ENCODE measurements at regions not wholly inside any gene's neighbourhood (a gene's known extent, or its start where the extent isn't known, plus 50 kb on each side); places are given as distances from the start of the nearest gene placed in this dataset.

- TF ChIP-seq PBX3 (IDR thresholded peaks at IDR 0.05) (no peak), SMC3 (IDR thresholded peaks at IDR 0.05; ENCODE audit: low read depth, low read length) (no peak), ZBTB33 (IDR thresholded peaks at IDR 0.05; ENCODE audit: borderline replicate concordance, low read depth) (no peak), FOXJ3 (CRISPR knock-in tag; IDR thresholded peaks at IDR 0.05) (no peak), FOSL2 (IDR thresholded peaks at IDR 0.05; ENCODE audit: borderline replicate concordance, low read depth) (no peak), RFX5 (IDR thresholded peaks at IDR 0.05; ENCODE audit: low read length) (no peak), CHD2 (IDR thresholded peaks at IDR 0.05; ENCODE audit: low read length, partially characterized antibody) (no peak), MAX (IDR thresholded peaks at IDR 0.05; ENCODE audit: low read depth) (no peak), NFIC (IDR thresholded peaks at IDR 0.05; ENCODE audit: borderline replicate concordance) (no peak)
Observed at GRCh38 chr1:214977110-214977509, 105.4 kb upstream of the KCNK2 start (continued).

- Histone ChIP-seq H3K9ac (no peak overlapping the region), H3K4me1 (ENCODE audit: control insufficient read depth in 1 of 2, insufficient read depth in 2 of 2, low read depth in 1 of 2, low read length in 1 of 2) (peaks cover 0 to 4% of the 10 kb centered on the region in 2 experiments; a peak in 2 of 4 replicates), H3K9me3 (no peaks in the 10 kb centered on the region), H3K4me2 (no peak overlapping the region), H3K27ac (ENCODE audit: low read depth in 2 of 2, low read length in 1 of 2) (no peak overlapping the region), H3F3A (replicated peaks; ENCODE audit: insufficient read depth) (no peaks in the 10 kb centered on the region), H2AFZ (ENCODE audit: low read depth) (no peak overlapping the region), H3K79me2 (ENCODE audit: insufficient read depth) (no peaks in the 10 kb centered on the region), H3K36me3 (replicated peaks in 1 of 2; ENCODE audit: control insufficient read depth in 1 of 2, insufficient read depth in 2 of 2, low read length in 1 of 2) (no peaks in the 10 kb centered on the region), H3K27me3 (ENCODE audit: insufficient read depth) (no peaks in the 10 kb centered on the region), H3K9me2 (no peaks in the 10 kb centered on the region), H3K4me3 (ENCODE audit: low read depth in 2 of 2, low read length in 1 of 2) (no peak overlapping the region), H4K20me1 (ENCODE audit: insufficient read depth) (no peaks in the 10 kb centered on the region)
- CTCF ChIA-PET: no interaction called here
- POLR2A ChIA-PET: no interaction called here
- TF ChIP-seq TCF12 (IDR thresholded peaks at IDR 0.05) (no peak), EP300 (IDR thresholded peaks at IDR 0.05; ENCODE audit: borderline replicate concordance in 1 of 2, low read depth in 1 of 2, low read length in 1 of 2) (no peak), FOXM1 (IDR thresholded peaks at IDR 0.05; ENCODE audit: low read depth) (no peak), EZH2phosphoT487 (IDR thresholded peaks at IDR 0.05; ENCODE audit: borderline replicate concordance, low read depth) (no peak), GABPA (IDR thresholded peaks at IDR 0.05; ENCODE audit: low read depth) (no peak), TEAD4 (IDR thresholded peaks at IDR 0.05; ENCODE audit: borderline replicate concordance, insufficient read depth) (no peak), IRF3 (IDR thresholded peaks at IDR 0.05; ENCODE audit: low read depth, low read length) (no peak), FOXJ3 (CRISPR knock-in tag; IDR thresholded peaks at IDR 0.05) (no peak), USF2 (IDR thresholded peaks at IDR 0.05; ENCODE audit: borderline replicate concordance, low read depth, low read length) (no peak), CTCF (IDR thresholded peaks at IDR 0.05) (no peak), RCOR1 (IDR thresholded peaks at IDR 0.05; ENCODE audit: low read length) (no peak), MXI1 (IDR thresholded peaks at IDR 0.05; ENCODE audit: low read depth, low read length) (no peak), RAD21 (IDR thresholded peaks at IDR 0.05; ENCODE audit: low read length) (no peak)
- WGBS (ENCODE audit: low lambda C conversion rate): 54% methylated on average over 6 of the region's 6 CpGs
- no peak for DNase-seq
Observed at GRCh38 chr1:214977700-214978374, 104.7 kb upstream of the KCNK2 start.

Data from SK-N-SH (cell line).